ENCODE measurements at regions not wholly inside any gene's neighbourhood (a gene's known extent, or its start where the extent isn't known, plus 50 kb on each side); places are given as distances from the start of the nearest gene placed in this dataset.

GRCh38 chr6:4311976-4312860 lies 176.8 kb upstream of the ECI2 start:
- Histone ChIP-seq H3K9me3 (replicated peaks in 1 of 2; ENCODE audit: control insufficient read depth in 2 of 2, insufficient read depth in 1 of 2, low read depth in 1 of 2, low read length in 2 of 2) (peaks cover 4 to 5% of the 10 kb centered on the region in 2 donors), H2BK120ac (ENCODE audit: low read depth, low read length) (no peak overlapping the region), H3K4me2 (ENCODE audit: insufficient read depth, low read length, poor library complexity, severe bottlenecking) (no peak overlapping the region), H3K9ac (ENCODE audit: low read depth, low read length, poor library complexity) (no peak overlapping the region), H3K79me1 (ENCODE audit: low read depth, low read length) (no peaks in the 10 kb centered on the region), H2AK5ac (ENCODE audit: low read depth, low read length) (no peak overlapping the region), H3K27me3 (ENCODE audit: control insufficient read depth in 3 of 3, insufficient read depth in 3 of 3, low read depth in 1 of 3, low read length in 3 of 3) (no peaks in the 10 kb centered on the region), H2AFZ (ENCODE audit: low read length) (no peak overlapping the region), H3K14ac (ENCODE audit: low read length) (no peak overlapping the region), H2BK5ac (ENCODE audit: low read length) (no peak overlapping the region), H2BK15ac (ENCODE audit: low read length) (no peak overlapping the region), H3K23ac (ENCODE audit: low read depth, low read length, poor library complexity) (no peak overlapping the region), H4K8ac (ENCODE audit: low read depth, low read length) (no peak overlapping the region), H2BK12ac (ENCODE audit: low read length) (no peak overlapping the region), H4K91ac (ENCODE audit: low read depth, low read length, poor library complexity) (no peak overlapping the region), H3K4me1 (ENCODE audit: control insufficient read depth in 2 of 2, insufficient read depth in 1 of 2, low read depth in 1 of 2, low read length in 2 of 2) (no peaks in the 10 kb centered on the region), H3K4ac (ENCODE audit: low read length) (no peak overlapping the region), H3K4me3 (ENCODE audit: low read length in 2 of 2) (no peak overlapping the region), H3K36me3 (replicated peaks in 1 of 2; ENCODE audit: control insufficient read depth in 2 of 2, insufficient read depth in 2 of 2, low read length in 2 of 2) (no peaks in the 10 kb centered on the region), H3K27ac (replicated peaks; ENCODE audit: low read length) (no peak overlapping the region), H3K18ac (ENCODE audit: low read length) (no peak overlapping the region)
- DNase-seq (ENCODE audit: low spot score), result no peak

DNA sequence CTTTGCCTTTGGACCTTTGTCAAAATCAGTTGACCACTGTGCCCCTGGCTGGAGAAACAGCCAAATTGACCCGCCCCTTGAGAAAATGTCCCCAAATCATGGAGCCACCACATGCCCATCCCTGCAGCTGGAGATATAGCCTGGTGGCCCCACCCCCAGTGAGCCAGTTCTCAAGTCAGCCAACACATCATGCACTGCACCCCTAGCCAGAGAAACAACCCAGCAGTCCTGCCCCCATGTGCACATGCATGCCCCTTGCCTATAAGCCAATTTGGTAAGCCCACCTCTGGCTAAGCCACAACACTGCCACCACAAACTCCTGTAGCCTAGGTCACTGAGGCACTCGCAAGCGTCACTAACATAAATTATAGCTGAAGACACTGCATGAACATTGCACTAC lies 174.2 kb upstream of the ECI2 start:
- Histone ChIP-seq H3K23ac (ENCODE audit: low read depth, low read length, poor library complexity) (no peak overlapping the region), H2BK5ac (ENCODE audit: low read length) (no peak overlapping the region), H4K8ac (ENCODE audit: low read depth, low read length) (no peak overlapping the region), H3K9me3 (replicated peaks in 1 of 2; ENCODE audit: control insufficient read depth in 2 of 2, insufficient read depth in 1 of 2, low read depth in 1 of 2, low read length in 2 of 2) (peaks cover 4 to 5% of the 10 kb centered on the region in 2 donors), H4K91ac (ENCODE audit: low read depth, low read length, poor library complexity) (no peak overlapping the region), H2BK15ac (ENCODE audit: low read length) (no peak overlapping the region), H3K9ac (ENCODE audit: low read depth, low read length, poor library complexity) (no peak overlapping the region), H3K18ac (ENCODE audit: low read length) (no peak overlapping the region), H3K4ac (ENCODE audit: low read length) (no peak overlapping the region), H3K27me3 (ENCODE audit: control insufficient read depth in 3 of 3, insufficient read depth in 3 of 3, low read depth in 1 of 3, low read length in 3 of 3) (no peaks in the 10 kb centered on the region), H2AFZ (ENCODE audit: low read length) (no peak overlapping the region), H3K4me1 (ENCODE audit: control insufficient read depth in 2 of 2, insufficient read depth in 1 of 2, low read depth in 1 of 2, low read length in 2 of 2) (no peaks in the 10 kb centered on the region), H3K79me1 (ENCODE audit: low read depth, low read length) (no peaks in the 10 kb centered on the region), H3K4me2 (ENCODE audit: insufficient read depth, low read length, poor library complexity, severe bottlenecking) (no peak overlapping the region), H3K14ac (ENCODE audit: low read length) (no peak overlapping the region), H3K4me3 (ENCODE audit: low read length in 2 of 2) (no peak overlapping the region), H2BK120ac (ENCODE audit: low read depth, low read length) (no peak overlapping the region), H2BK12ac (ENCODE audit: low read length) (no peak overlapping the region), H3K36me3 (replicated peaks in 1 of 2; ENCODE audit: control insufficient read depth in 2 of 2, insufficient read depth in 2 of 2, low read length in 2 of 2) (no peaks in the 10 kb centered on the region), H3K27ac (replicated peaks; ENCODE audit: low read length) (no peak overlapping the region), H2AK5ac (ENCODE audit: low read depth, low read length) (no peak overlapping the region)
- WGBS, 2 donors (ENCODE audit: extremely low coverage in 2 of 2, insufficient read length in 2 of 2, insufficient replicate concordance in 1 of 2), result no CpG with 5 or more reads among the region's 3 CpGs
- DNase-seq (ENCODE audit: low spot score), result no peak

DNA sequence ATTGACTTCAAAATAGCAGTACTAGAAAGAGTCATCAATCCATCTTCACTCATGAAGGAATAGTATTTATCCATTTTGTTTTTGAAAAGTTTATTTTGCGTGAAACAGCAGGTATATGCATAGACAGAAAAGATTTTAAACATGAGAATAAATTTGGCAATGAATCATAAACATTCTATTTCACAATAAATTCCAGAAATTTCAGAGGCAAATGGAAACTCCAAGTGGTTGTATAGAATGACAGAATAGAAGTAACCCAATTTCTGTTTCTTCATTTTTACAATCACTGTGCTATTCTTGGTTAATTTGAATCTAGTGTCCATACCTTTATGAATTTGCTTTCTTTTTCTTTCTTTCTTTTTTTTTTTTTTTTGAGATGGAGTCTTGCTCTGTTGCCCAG lies 173.0 kb upstream of the ECI2 start:
- WGBS, 2 donors (ENCODE audit: extremely low coverage in 2 of 2, insufficient read length in 2 of 2, insufficient replicate concordance in 1 of 2), result no CpG with 5 or more reads among the region's 1 CpG
- no peaks in the 10 kb centered on the region for H3K36me3 ChIP-seq (replicated peaks in 1 of 2; ENCODE audit: control insufficient read depth in 2 of 2, insufficient read depth in 2 of 2, low read length in 2 of 2)
- H3K27ac ChIP-seq (replicated peaks; ENCODE audit: low read length), result no peak overlapping the region
- no peak overlapping the region for H4K8ac ChIP-seq (ENCODE audit: low read depth, low read length)
- no peak overlapping the region for H2BK15ac ChIP-seq (ENCODE audit: low read length)
- H3K14ac ChIP-seq (ENCODE audit: low read length), result no peak overlapping the region
- no peak overlapping the region for H4K91ac ChIP-seq (ENCODE audit: low read depth, low read length, poor library complexity)
- no peak overlapping the region for H3K4me3 ChIP-seq (ENCODE audit: low read length in 2 of 2)
- no peak overlapping the region for H3K4me2 ChIP-seq (ENCODE audit: insufficient read depth, low read length, poor library complexity, severe bottlenecking)
- no peaks in the 10 kb centered on the region for H3K27me3 ChIP-seq (ENCODE audit: control insufficient read depth in 3 of 3, insufficient read depth in 3 of 3, low read depth in 1 of 3, low read length in 3 of 3)
- no peak overlapping the region for H3K9ac ChIP-seq (ENCODE audit: low read depth, low read length, poor library complexity)
- H2BK5ac ChIP-seq (ENCODE audit: low read length), result no peak overlapping the region
- no peak overlapping the region for H2BK12ac ChIP-seq (ENCODE audit: low read length)
- H2AK5ac ChIP-seq (ENCODE audit: low read depth, low read length), result no peak overlapping the region
- no peak overlapping the region for H3K23ac ChIP-seq (ENCODE audit: low read depth, low read length, poor library complexity)
- H2BK120ac ChIP-seq (ENCODE audit: low read depth, low read length), result no peak overlapping the region
- no peaks in the 10 kb centered on the region for H3K79me1 ChIP-seq (ENCODE audit: low read depth, low read length)
- DNase-seq (ENCODE audit: low spot score), result no peak
- H2AFZ ChIP-seq (ENCODE audit: low read length), result no peak overlapping the region
- H3K4me1 ChIP-seq (ENCODE audit: control insufficient read depth in 2 of 2, insufficient read depth in 1 of 2, low read depth in 1 of 2, low read length in 2 of 2), result no peaks in the 10 kb centered on the region
- peaks cover 2 to 4% of the 10 kb centered on the region in 2 donors for H3K9me3 ChIP-seq (replicated peaks in 1 of 2; ENCODE audit: control insufficient read depth in 2 of 2, insufficient read depth in 1 of 2, low read depth in 1 of 2, low read length in 2 of 2)
- H3K4ac ChIP-seq (ENCODE audit: low read length), result no peak overlapping the region
- H3K18ac ChIP-seq (ENCODE audit: low read length), result no peak overlapping the region

- H3K9me3 ChIP-seq (replicated peaks in 1 of 2; ENCODE audit: control insufficient read depth in 2 of 2, insufficient read depth in 1 of 2, low read depth in 1 of 2, low read length in 2 of 2), result no peaks in the 10 kb centered on the region
These were observed 169.6 kb upstream of the ECI2 start for GRCh38 chr6:4304927-4305455.

More at GRCh38 chr6:4304927-4305455, 169.6 kb upstream of the ECI2 start:
- Histone ChIP-seq H2BK5ac (ENCODE audit: low read length) (no peak overlapping the region), H3K18ac (ENCODE audit: low read length) (no peak overlapping the region), H3K4me1 (ENCODE audit: control insufficient read depth in 2 of 2, insufficient read depth in 1 of 2, low read depth in 1 of 2, low read length in 2 of 2) (no peaks in the 10 kb centered on the region), H3K23ac (ENCODE audit: low read depth, low read length, poor library complexity) (no peak overlapping the region), H2AFZ (ENCODE audit: low read length) (no peak overlapping the region), H3K27me3 (ENCODE audit: control insufficient read depth in 3 of 3, insufficient read depth in 3 of 3, low read depth in 1 of 3, low read length in 3 of 3) (no peaks in the 10 kb centered on the region), H3K79me1 (ENCODE audit: low read depth, low read length) (no peaks in the 10 kb centered on the region), H4K91ac (ENCODE audit: low read depth, low read length, poor library complexity) (no peak overlapping the region), H2BK120ac (ENCODE audit: low read depth, low read length) (no peak overlapping the region), H3K4ac (ENCODE audit: low read length) (no peak overlapping the region), H4K8ac (ENCODE audit: low read depth, low read length) (no peak overlapping the region), H3K27ac (replicated peaks; ENCODE audit: low read length) (no peak overlapping the region), H2AK5ac (ENCODE audit: low read depth, low read length) (no peak overlapping the region), H3K36me3 (replicated peaks in 1 of 2; ENCODE audit: control insufficient read depth in 2 of 2, insufficient read depth in 2 of 2, low read length in 2 of 2) (no peaks in the 10 kb centered on the region), H3K9ac (ENCODE audit: low read depth, low read length, poor library complexity) (no peak overlapping the region), H2BK15ac (ENCODE audit: low read length) (no peak overlapping the region), H3K14ac (ENCODE audit: low read length) (no peak overlapping the region), H2BK12ac (ENCODE audit: low read length) (no peak overlapping the region), H3K4me3 (ENCODE audit: low read length in 2 of 2) (no peak overlapping the region), H3K4me2 (ENCODE audit: insufficient read depth, low read length, poor library complexity, severe bottlenecking) (no peak overlapping the region)
- DNase-seq (ENCODE audit: low spot score), result no peak

Data from neuronal stem cell (in vitro differentiated cells).